DOHH2 (cell line): ENCODE measurements at regions not wholly inside any gene's neighbourhood (a gene's known extent, or its start where the extent isn't known, plus 50 kb on each side); places are given as distances from the start of the nearest gene placed in this dataset.

Experiments used
- EZH2phosphoT487 ChIP-seq: fragments of 200-600 bp; sonication (generic); IDR thresholded peaks from 2 replicates; pipeline ENCODE4 v1.6.1; 2017; ENCODE audit warnings: borderline replicate concordance, mild to moderate bottlenecking, antibody characterized with exemption, low read length, moderate library complexity, mixed read lengths
- TF ChIP-seq, protein P1 (sequence below): fragments of 200-600 bp; sonication (generic); IDR thresholded peaks from one replicate; pipeline ENCODE4 v1.5.1; 2014; ENCODE audit warnings: antibody characterized with exemption, mild to moderate bottlenecking, low read depth, low read length; ENCODE audit not compliant: poor library complexity, severe bottlenecking

- no peak for TF ChIP-seq EZH2phosphoT487
- TF ChIP-seq, protein P1, sequence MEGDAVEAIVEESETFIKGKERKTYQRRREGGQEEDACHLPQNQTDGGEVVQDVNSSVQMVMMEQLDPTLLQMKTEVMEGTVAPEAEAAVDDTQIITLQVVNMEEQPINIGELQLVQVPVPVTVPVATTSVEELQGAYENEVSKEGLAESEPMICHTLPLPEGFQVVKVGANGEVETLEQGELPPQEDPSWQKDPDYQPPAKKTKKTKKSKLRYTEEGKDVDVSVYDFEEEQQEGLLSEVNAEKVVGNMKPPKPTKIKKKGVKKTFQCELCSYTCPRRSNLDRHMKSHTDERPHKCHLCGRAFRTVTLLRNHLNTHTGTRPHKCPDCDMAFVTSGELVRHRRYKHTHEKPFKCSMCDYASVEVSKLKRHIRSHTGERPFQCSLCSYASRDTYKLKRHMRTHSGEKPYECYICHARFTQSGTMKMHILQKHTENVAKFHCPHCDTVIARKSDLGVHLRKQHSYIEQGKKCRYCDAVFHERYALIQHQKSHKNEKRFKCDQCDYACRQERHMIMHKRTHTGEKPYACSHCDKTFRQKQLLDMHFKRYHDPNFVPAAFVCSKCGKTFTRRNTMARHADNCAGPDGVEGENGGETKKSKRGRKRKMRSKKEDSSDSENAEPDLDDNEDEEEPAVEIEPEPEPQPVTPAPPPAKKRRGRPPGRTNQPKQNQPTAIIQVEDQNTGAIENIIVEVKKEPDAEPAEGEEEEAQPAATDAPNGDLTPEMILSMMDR, result no peak
Observed at GRCh38 chr2:242056785-242057184, 187.3 kb downstream of the RTP5 start.
